HCT116 (cell line): ENCODE measurements at regions not wholly inside any gene's neighbourhood (a gene's known extent, or its start where the extent isn't known, plus 50 kb on each side); places are given as distances from the start of the nearest gene placed in this dataset.

Source experiments
- ATAC-seq: fragments of 200-7000 bp; cut with Tn5 transposase; 2 replicates; pipeline ENCODE4 v1.9.1; 2020; ENCODE audit warnings: mild to moderate bottlenecking, moderate library complexity
- BruUV-seq: library from RNA; stranded (reverse); fragments of 400-500 nt; replicated peaks from 2 replicates; lab custom pipeline; 2021; lab: Mats Ljungman, UMichigan
- CTCF ChIA-PET: fragments of 300-600 bp; sonication (Branson Sonifier 250); formaldehyde crosslinking; loops from one replicate; lab custom pipeline; 2021; ENCODE audit warnings: antibody characterized with exemption; lab: Charles Lee
- POLR2A ChIA-PET: fragments of 300-600, 350-600 bp; sonication (Branson Sonifier 250); formaldehyde crosslinking; loops from one replicate; lab custom pipeline; 2021; ENCODE audit warnings: antibody characterized with exemption; lab: Charles Lee
- RAD21 ChIA-PET, 2 experiments: fragments of 300-600 bp; sonication (Branson Sonifier 250); formaldehyde crosslinking; loops; one replicate each; lab custom pipeline; 2023; ENCODE audit warnings: low total read pairs in 2 of 2; ENCODE audit not compliant: uncharacterized antibody in 2 of 2, unreplicated experiment in 2 of 2, low non-redundant PET in 1 of 2; lab: Charles Lee
- DNase-seq: peaks from one replicate; pipeline ENCODE4 v3.0.0-alpha.2; 2010; ENCODE audit warnings: low read depth, low spot score
- H2AFZ ChIP-seq: fragments of 200-600 bp; shearing (Covaris generic), sonication (generic); 2 replicates; pipeline ENCODE4 v1.6.1; 2017; ENCODE audit warnings: low read depth, mixed run types, mixed read lengths, antibody characterized with exemption, low read length; ENCODE audit not compliant: poor library complexity, severe bottlenecking
- H3K27ac ChIP-seq: 2 replicates; pipeline ENCODE4 v1.5.1; 2012; ENCODE audit warnings: low read depth, low read length
- H3K27me3 ChIP-seq: fragments of 200-600 bp; sonication (generic); 2 replicates; pipeline ENCODE4 v1.6.1; 2016; ENCODE audit warnings: mixed run types, low read length, mixed read lengths; ENCODE audit not compliant: insufficient read depth
- H3K36me3 ChIP-seq, 2 experiments: fragments of 200-500 bp in 1 of 2; fragments of 200-600 bp in 1 of 2; sonication (Bioruptor generic) in 1 of 2; sonication (generic) in 1 of 2; 2 replicates each; pipeline versions ENCODE4 v1.5.1 to v1.6.1; 2014 to 2016; ENCODE audit warnings: low read length in 2 of 2, inconsistent platforms in 1 of 2, mixed read lengths in 1 of 2, mixed run types in 1 of 2; ENCODE audit not compliant: insufficient read depth in 2 of 2, control insufficient read depth in 1 of 2
- H3K4me1 ChIP-seq, 2 experiments: fragments of 200-600 bp in 1 of 2; sonication (generic) in 1 of 2; 2 replicates each; pipeline versions ENCODE4 v1.5.1 to v1.6.1; 2012 to 2017; ENCODE audit warnings: low read length in 2 of 2, inconsistent platforms in 1 of 2, mild to moderate bottlenecking in 1 of 2, mixed read lengths in 1 of 2, mixed run types in 1 of 2, moderate library complexity in 1 of 2; ENCODE audit not compliant: insufficient read depth in 2 of 2, control insufficient read depth in 1 of 2
- H3K4me2 ChIP-seq: fragments of 200-600 bp; sonication (generic); 2 replicates; pipeline ENCODE4 v1.6.1; 2017; ENCODE audit warnings: mixed run types, low read length, mixed read lengths
- H3K4me3 ChIP-seq, 2 experiments: fragments of 200-600 bp in 1 of 2; sonication (generic) in 1 of 2; replicated peaks in 1 of 2; 2 replicates each; pipeline ENCODE4 v1.5.1; 2011 to 2016; ENCODE audit warnings: low read length in 2 of 2, control low read depth in 1 of 2, low read depth in 1 of 2, mild to moderate bottlenecking in 1 of 2, mixed read lengths in 1 of 2, mixed run types in 1 of 2
- H3K79me2 ChIP-seq: fragments of 200-600 bp; sonication (generic); 2 replicates; pipeline ENCODE4 v1.6.1; 2017; ENCODE audit warnings: mild to moderate bottlenecking, mixed run types, low read length, moderate library complexity, mixed read lengths; ENCODE audit not compliant: insufficient read depth
- H3K9ac ChIP-seq: fragments of 200-600 bp; sonication (generic); 2 replicates; pipeline ENCODE4 v1.6.1; 2016; ENCODE audit warnings: low read length, mixed read lengths
- H3K9me2 ChIP-seq: fragments of 200-600 bp; sonication (generic), shearing (Covaris generic); 2 replicates; pipeline ENCODE4 v1.6.1; 2017; ENCODE audit warnings: mixed run types, mild to moderate bottlenecking, moderate library complexity; ENCODE audit not compliant: insufficient read depth
- H3K9me3 ChIP-seq, 2 experiments: fragments of 200-500 bp in 1 of 2; fragments of 200-600 bp in 1 of 2; sonication (Bioruptor generic) in 1 of 2; sonication (generic) in 1 of 2; 2 replicates each; pipeline ENCODE4 v1.6.1; 2014 to 2017; ENCODE audit warnings: low read length in 2 of 2, mixed read lengths in 2 of 2, inconsistent platforms in 1 of 2, low read depth in 1 of 2, mild to moderate bottlenecking in 1 of 2, mixed run types in 1 of 2, moderate library complexity in 1 of 2; ENCODE audit not compliant: control insufficient read depth in 1 of 2, insufficient read depth in 1 of 2
- H4K20me1 ChIP-seq: fragments of 200-600 bp; sonication (generic), shearing (Covaris generic); 2 replicates; pipeline ENCODE4 v1.6.1; 2017; ENCODE audit warnings: mixed run types, mild to moderate bottlenecking, moderate library complexity; ENCODE audit not compliant: insufficient read depth
- CEBPB ChIP-seq: IDR thresholded peaks from 2 replicates; pipeline ENCODE4 v1.6.1; 2012; ENCODE audit warnings: low read depth
- FOSL1 ChIP-seq: IDR thresholded peaks from 2 replicates; pipeline ENCODE4 v1.6.1; 2012; ENCODE audit warnings: low read depth
- POLR2AphosphoS5 ChIP-seq: IDR thresholded peaks from 2 replicates; pipeline ENCODE4 v1.6.1; 2011; ENCODE audit warnings: mild to moderate bottlenecking, low read depth, low read length, moderate library complexity
- SRF ChIP-seq: IDR thresholded peaks from 2 replicates; pipeline ENCODE4 v1.6.1; 2012; ENCODE audit warnings: low read depth
- intact Hi-C: fragments of 100-400 bp; cut with micrococcal nuclease; formaldehyde crosslinking; loops from 2 replicates; pipeline ENCODE4 v1.10.0; 2022

GRCh38 chr9:85228111-85228855 is 513.5 kb downstream of the AGTPBP1 start:
- H4K20me1 ChIP-seq, result no peaks in the 10 kb centered on the region
- ATAC-seq (no peak), DNase-seq (no peak)
- H3K4me3 ChIP-seq, result no peak overlapping the region
- TF ChIP-seq POLR2AphosphoS5, result no peak
- no peak for TF ChIP-seq FOSL1
- TF ChIP-seq CEBPB, result no peak
- no peaks in the 10 kb centered on the region for H3K79me2 ChIP-seq
- H3K36me3 ChIP-seq, result no peaks in the 10 kb centered on the region
- RAD21 ChIA-PET, result no interaction called here
- H3K27ac ChIP-seq, result no peak overlapping the region
- no peak overlapping the region for H3K4me2 ChIP-seq
- H3K4me1 ChIP-seq, result peaks cover 4 to 24% of the 10 kb centered on the region in 2 experiments; a peak in 3 of 4 replicates
- no peak overlapping the region for H3K9ac ChIP-seq
- CTCF ChIA-PET, result no interaction called here
- H3K9me3 ChIP-seq, result no peaks in the 10 kb centered on the region
- no peaks in the 10 kb centered on the region for H3K9me2 ChIP-seq
- no TSS peak for BruUV-seq
- POLR2A ChIA-PET, result interaction anchor here (0.5 kb wide), 1 partner anchor 164 kb away, joined by 3 read pairs; no protein-coding TSS in a partner anchor
- intact Hi-C loops, result no loop called here
- no peaks in the 10 kb centered on the region; the same call in 1 of the 2 replicates for H3K27me3 ChIP-seq
- H2AFZ ChIP-seq, result no peak overlapping the region

- H3K27ac ChIP-seq, result peak overlapping the region; percentile 53; the same call in 1 of the 2 replicates
- peak overlapping the region in 1 of 2 experiments; percentile 15; a peak in 1 of 4 replicates for H3K4me3 ChIP-seq
- no TSS peak for BruUV-seq
Observed at GRCh38 chr9:85225180-85225579, 516.6 kb downstream of the AGTPBP1 start.

More at GRCh38 chr9:85225180-85225579, 516.6 kb downstream of the AGTPBP1 start:
- intact Hi-C loops, result no loop called here
- peak overlapping the region; percentile 52 for H3K4me2 ChIP-seq
- POLR2A ChIA-PET, result interaction anchor here (0.8 kb wide), 1 partner anchor 13 kb away, joined by 3 read pairs; no protein-coding TSS in a partner anchor
- RAD21 ChIA-PET, result no interaction called here
- H3K4me1 ChIP-seq, result peaks cover 4 to 25% of the 10 kb centered on the region in 2 experiments; a peak in 3 of 4 replicates
- DNase-seq (no peak), ATAC-seq (peak; percentile 30; the same call in 1 of the 2 replicates)
- H4K20me1 ChIP-seq, result no peaks in the 10 kb centered on the region
- no peaks in the 10 kb centered on the region for H3K9me2 ChIP-seq
- no peaks in the 10 kb centered on the region for H3K9me3 ChIP-seq
- CTCF ChIA-PET, result interaction anchor here (1.6 kb wide), 1 partner anchor 13 kb away, joined by 4 read pairs; no protein-coding TSS in a partner anchor
- no peaks in the 10 kb centered on the region; the same call in 1 of the 2 replicates for H3K27me3 ChIP-seq
- no peaks in the 10 kb centered on the region for H3K79me2 ChIP-seq
- no peak for TF ChIP-seq SRF
- H3K9ac ChIP-seq, result no peak overlapping the region
- no peaks in the 10 kb centered on the region for H3K36me3 ChIP-seq
- no peak overlapping the region for H2AFZ ChIP-seq
